ENCODE measurements at regions not wholly inside any gene's neighbourhood (a gene's known extent, or its start where the extent isn't known, plus 50 kb on each side); places are given as distances from the start of the nearest gene placed in this dataset.

GRCh38 chr6:110558575-110558974 is 82.2 kb upstream of the SLC22A16 start:
- H3K27me3 Mint-ChIP-seq: no peaks in the 10 kb centered on the region
- H3K4me3 Mint-ChIP-seq: no peak overlapping the region
- no peaks in the 10 kb centered on the region for H3K9me3 Mint-ChIP-seq
- no peak for ATAC-seq (replicated peaks)
- H3K27ac Mint-ChIP-seq: no peak overlapping the region
- H3K4me1 Mint-ChIP-seq: peaks cover 39% of the 10 kb centered on the region
- H3K36me3 Mint-ChIP-seq (ENCODE audit: low read depth): no peaks in the 10 kb centered on the region

GRCh38 chr6:110557199-110557598 is 80.8 kb upstream of the SLC22A16 start:
- no peak overlapping the region for H3K4me3 Mint-ChIP-seq
- no peak overlapping the region for H3K27ac Mint-ChIP-seq
- peaks cover 34% of the 10 kb centered on the region for H3K4me1 Mint-ChIP-seq
- H3K36me3 Mint-ChIP-seq (ENCODE audit: low read depth): no peaks in the 10 kb centered on the region
- peaks cover 2% of the 10 kb centered on the region for H3K9me3 Mint-ChIP-seq
- H3K27me3 Mint-ChIP-seq: no peaks in the 10 kb centered on the region
- no peak for ATAC-seq (replicated peaks)

GRCh38 chr6:110556317-110557110 is 80.1 kb upstream of the SLC22A16 start:
- no peak for ATAC-seq (replicated peaks)
- Mint-ChIP-seq H3K9me3 (peaks cover 6% of the 10 kb centered on the region), H3K27ac (peak overlapping the region; percentile 9), H3K4me1 (peaks cover 29% of the 10 kb centered on the region), H3K4me3 (no peak overlapping the region), H3K36me3 (ENCODE audit: low read depth) (no peaks in the 10 kb centered on the region), H3K27me3 (no peaks in the 10 kb centered on the region)

DNA sequence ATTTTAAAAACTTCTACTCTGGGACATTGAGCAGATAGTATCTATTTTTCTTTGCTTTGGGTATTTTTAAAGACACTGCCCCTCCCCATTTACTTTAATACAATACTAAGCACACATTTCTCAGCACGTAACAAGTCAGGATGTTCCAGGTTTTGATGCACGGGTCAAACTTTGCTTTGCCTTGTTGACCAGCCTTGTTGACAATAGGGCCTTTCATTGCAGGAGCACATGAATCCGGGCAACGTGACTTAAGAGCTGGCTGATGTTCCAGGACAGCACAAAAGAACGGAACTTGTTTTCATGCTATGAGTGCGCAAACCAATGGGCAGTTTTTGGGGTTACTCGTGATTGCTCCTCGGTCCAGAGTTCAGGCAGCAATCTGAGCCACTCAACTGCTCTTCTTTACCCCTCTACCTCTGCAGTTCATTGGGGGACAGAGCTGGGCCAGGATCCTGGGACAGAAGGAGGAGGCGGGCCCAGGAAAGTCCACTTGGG is 78.6 kb upstream of the SLC22A16 start:
- Mint-ChIP-seq H3K9me3 (peaks cover 9% of the 10 kb centered on the region), H3K4me1 (peaks cover 17% of the 10 kb centered on the region), H3K36me3 (ENCODE audit: low read depth) (no peaks in the 10 kb centered on the region), H3K27me3 (no peaks in the 10 kb centered on the region), H3K4me3 (peak overlapping the region; percentile 35), H3K27ac (no peak overlapping the region)
- no peak for ATAC-seq (replicated peaks)

DNA sequence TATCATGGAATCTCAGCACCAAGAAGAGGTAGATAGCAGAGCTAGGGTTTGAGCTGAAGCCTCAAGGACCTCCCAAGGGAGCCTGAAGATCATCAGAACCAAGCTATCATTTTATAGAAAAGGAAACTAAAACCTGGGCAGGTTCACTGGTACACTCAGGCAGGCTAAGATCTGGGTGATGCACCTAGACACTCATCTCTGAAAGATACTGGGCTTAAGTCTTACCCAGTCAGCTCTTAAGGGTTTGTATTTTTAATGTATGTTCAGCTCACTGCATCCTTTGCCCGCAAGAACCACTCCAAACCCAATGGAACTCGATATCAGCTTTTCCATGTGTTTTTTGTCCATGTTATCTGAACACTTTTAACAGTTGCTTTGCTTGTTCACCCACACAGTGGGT is 78.0 kb upstream of the SLC22A16 start:
- H3K27ac Mint-ChIP-seq: no peak overlapping the region
- peaks cover 9% of the 10 kb centered on the region for H3K9me3 Mint-ChIP-seq
- H3K4me3 Mint-ChIP-seq: peak overlapping the region; percentile 35
- no peaks in the 10 kb centered on the region for H3K36me3 Mint-ChIP-seq (ENCODE audit: low read depth)
- H3K4me1 Mint-ChIP-seq: peaks cover 17% of the 10 kb centered on the region
- H3K27me3 Mint-ChIP-seq: no peaks in the 10 kb centered on the region
- no peak for ATAC-seq (replicated peaks)

DNA sequence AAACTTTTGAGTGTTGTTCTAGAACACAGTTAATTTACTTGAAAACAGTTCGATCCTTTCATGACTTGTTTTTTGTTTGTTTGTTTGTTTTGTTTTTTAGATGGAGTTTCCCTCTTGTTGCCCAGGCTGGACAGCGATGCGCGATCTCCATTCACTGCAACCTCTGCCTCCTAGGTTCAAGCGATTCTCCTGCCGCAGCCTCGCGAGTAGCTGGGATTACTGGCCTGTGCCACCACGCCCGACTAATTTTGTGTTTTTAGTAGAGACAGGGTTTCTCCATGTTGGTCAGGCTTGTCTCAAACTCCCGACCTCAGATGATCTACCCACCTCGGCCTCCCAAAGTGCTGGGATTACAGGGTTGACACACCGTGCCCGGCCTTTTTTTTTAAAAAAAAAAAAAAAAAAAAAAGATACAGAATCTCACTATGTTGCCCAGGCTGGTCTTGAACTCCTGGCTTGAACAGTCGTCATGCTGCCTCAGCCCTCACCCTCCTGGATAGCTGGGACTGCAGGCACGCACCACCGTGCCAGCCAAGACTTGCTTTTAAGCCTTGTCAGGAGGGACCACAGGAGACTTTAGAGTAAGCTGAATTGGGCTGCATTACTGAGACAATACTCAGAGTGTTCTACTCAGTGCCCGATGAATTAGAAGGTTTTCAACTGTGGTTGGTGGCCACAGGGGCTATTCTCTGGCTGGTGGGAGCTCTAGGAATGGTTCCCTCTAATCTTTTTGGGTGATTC is 76.7 kb upstream of the SLC22A16 start:
- Mint-ChIP-seq H3K36me3 (ENCODE audit: low read depth) (no peaks in the 10 kb centered on the region), H3K9me3 (peaks cover 9% of the 10 kb centered on the region), H3K27ac (no peak overlapping the region), H3K27me3 (no peaks in the 10 kb centered on the region), H3K4me3 (no peak overlapping the region), H3K4me1 (peaks cover 17% of the 10 kb centered on the region)
- ATAC-seq (replicated peaks): no peak

GRCh38 chr6:110552076-110552475 is 75.7 kb upstream of the SLC22A16 start:
- Mint-ChIP-seq H3K27me3 (no peaks in the 10 kb centered on the region), H3K36me3 (ENCODE audit: low read depth) (no peaks in the 10 kb centered on the region), H3K9me3 (peaks cover 9% of the 10 kb centered on the region), H3K4me1 (peaks cover 17% of the 10 kb centered on the region), H3K4me3 (no peak overlapping the region), H3K27ac (no peak overlapping the region)
- ATAC-seq (replicated peaks): no peak

DNA sequence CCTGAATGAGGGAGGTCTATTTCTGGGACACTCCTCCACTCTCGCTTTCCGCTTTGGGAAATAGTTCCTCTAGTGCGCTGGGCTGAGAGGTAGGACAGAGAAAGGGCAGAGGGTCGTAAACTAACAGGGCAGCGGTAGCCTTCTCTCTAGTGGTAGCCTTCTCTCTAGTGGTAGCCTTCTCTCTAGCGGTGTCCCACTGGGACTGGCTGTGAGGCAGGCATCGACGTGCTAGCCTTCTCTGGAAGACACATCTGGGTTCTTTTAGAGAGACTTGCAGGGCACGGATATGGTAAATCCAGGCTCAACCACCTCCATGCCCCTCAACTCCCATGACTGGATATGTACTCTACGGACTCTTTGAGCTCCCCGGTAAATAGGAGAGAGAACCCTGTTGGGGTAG is 74.7 kb upstream of the SLC22A16 start:
- Mint-ChIP-seq H3K27ac (no peak overlapping the region), H3K4me1 (peaks cover 9% of the 10 kb centered on the region), H3K4me3 (no peak overlapping the region), H3K36me3 (ENCODE audit: low read depth) (no peaks in the 10 kb centered on the region), H3K9me3 (peaks cover 13% of the 10 kb centered on the region), H3K27me3 (peaks cover 5% of the 10 kb centered on the region)
- ATAC-seq (replicated peaks): no peak

GRCh38 chr6:110550353-110550752 is 73.9 kb upstream of the SLC22A16 start:
- Mint-ChIP-seq H3K9me3 (peaks cover 13% of the 10 kb centered on the region), H3K36me3 (ENCODE audit: low read depth) (no peaks in the 10 kb centered on the region), H3K27me3 (peaks cover 5% of the 10 kb centered on the region), H3K4me1 (peaks cover 9% of the 10 kb centered on the region), H3K4me3 (no peak overlapping the region), H3K27ac (no peak overlapping the region)
- no peak for ATAC-seq (replicated peaks)

DNA sequence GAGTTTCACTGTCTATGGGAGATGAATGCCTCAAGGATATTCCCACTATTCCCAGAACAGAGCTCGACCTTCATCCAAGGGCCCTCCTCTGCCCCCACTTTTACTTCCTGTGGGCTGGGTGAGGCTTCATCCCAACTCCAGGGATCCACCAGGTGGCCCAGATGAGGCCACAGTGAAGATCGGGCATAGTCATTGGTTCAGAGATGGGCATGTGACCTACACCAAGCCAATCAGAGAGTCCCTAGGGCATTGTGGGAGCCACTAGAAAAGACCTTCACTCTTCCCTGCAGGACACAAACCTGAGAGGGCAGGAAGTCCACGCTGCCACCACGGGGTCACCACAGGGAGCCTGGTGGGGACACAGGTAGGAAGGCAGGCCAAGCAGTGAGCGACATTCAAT is 72.9 kb upstream of the SLC22A16 start:
- H3K4me3 Mint-ChIP-seq: no peak overlapping the region
- H3K4me1 Mint-ChIP-seq: peaks cover 2% of the 10 kb centered on the region
- peaks cover 5% of the 10 kb centered on the region for H3K27me3 Mint-ChIP-seq
- ATAC-seq (replicated peaks): no peak
- H3K27ac Mint-ChIP-seq: no peak overlapping the region
- H3K36me3 Mint-ChIP-seq (ENCODE audit: low read depth): no peaks in the 10 kb centered on the region
- H3K9me3 Mint-ChIP-seq: peaks cover 13% of the 10 kb centered on the region

DNA sequence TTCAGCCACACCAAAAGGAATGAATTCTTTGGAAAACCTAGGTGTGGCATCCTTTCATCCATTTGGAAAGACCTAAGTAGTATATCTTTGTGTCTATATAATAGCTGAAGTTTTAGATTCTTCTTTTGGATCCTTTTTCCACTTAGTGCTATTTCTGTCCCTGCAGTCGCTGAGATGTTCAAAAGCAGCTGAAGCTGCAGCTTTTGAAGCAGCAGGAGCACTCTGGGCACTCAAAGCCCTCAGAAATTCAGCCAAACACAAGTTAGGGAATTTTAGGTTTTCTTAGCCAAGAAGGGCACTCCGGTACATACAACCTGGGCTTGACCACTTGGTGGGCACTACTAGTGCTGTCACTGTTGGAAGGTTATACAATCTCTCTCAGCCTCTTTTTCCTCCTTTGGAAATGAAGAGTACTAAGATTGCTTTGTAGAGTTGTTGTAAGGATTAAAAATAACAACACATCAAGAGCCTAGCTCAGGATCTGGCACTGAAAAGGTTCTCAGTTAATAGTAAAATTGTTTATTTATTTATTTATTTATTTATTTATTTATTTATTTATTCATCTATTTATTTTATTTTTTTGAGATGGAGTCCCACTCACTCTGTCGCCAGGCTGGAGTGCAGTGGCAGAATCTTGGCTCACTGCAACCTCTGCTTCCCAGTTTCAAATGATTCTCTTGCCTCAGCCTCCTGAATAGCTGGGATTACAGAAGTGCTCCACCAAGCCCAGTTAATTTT is 71.9 kb upstream of the SLC22A16 start:
- Mint-ChIP-seq H3K27ac (no peak overlapping the region), H3K27me3 (peaks cover 5% of the 10 kb centered on the region), H3K4me1 (peaks cover 6% of the 10 kb centered on the region), H3K4me3 (no peak overlapping the region), H3K9me3 (peaks cover 13% of the 10 kb centered on the region), H3K36me3 (ENCODE audit: low read depth) (no peaks in the 10 kb centered on the region)
- ATAC-seq (replicated peaks): no peak

- Mint-ChIP-seq H3K36me3 (ENCODE audit: low read depth) (no peaks in the 10 kb centered on the region), H3K4me3 (no peak overlapping the region), H3K9me3 (peaks cover 13% of the 10 kb centered on the region), H3K27ac (no peak overlapping the region), H3K27me3 (peaks cover 5% of the 10 kb centered on the region), H3K4me1 (peaks cover 6% of the 10 kb centered on the region)
- ATAC-seq (replicated peaks): no peak
Observed at GRCh38 chr6:110547266-110547964, 71.0 kb upstream of the SLC22A16 start.

- no peak for ATAC-seq (replicated peaks)
- peak overlapping the region; percentile 54 for H3K4me3 Mint-ChIP-seq
- peaks cover 6% of the 10 kb centered on the region for H3K4me1 Mint-ChIP-seq
- H3K27me3 Mint-ChIP-seq: peaks cover 5% of the 10 kb centered on the region
- H3K36me3 Mint-ChIP-seq (ENCODE audit: low read depth): no peaks in the 10 kb centered on the region
- H3K9me3 Mint-ChIP-seq: peaks cover 4% of the 10 kb centered on the region
- H3K27ac Mint-ChIP-seq: peak overlapping the region; percentile 53
Observed at GRCh38 chr6:110545081-110545872, 68.9 kb upstream of the SLC22A16 start.
